ENCODE measurements at regions not wholly inside any gene's neighbourhood (a gene's known extent, or its start where the extent isn't known, plus 50 kb on each side); places are given as distances from the start of the nearest gene placed in this dataset.

DNA sequence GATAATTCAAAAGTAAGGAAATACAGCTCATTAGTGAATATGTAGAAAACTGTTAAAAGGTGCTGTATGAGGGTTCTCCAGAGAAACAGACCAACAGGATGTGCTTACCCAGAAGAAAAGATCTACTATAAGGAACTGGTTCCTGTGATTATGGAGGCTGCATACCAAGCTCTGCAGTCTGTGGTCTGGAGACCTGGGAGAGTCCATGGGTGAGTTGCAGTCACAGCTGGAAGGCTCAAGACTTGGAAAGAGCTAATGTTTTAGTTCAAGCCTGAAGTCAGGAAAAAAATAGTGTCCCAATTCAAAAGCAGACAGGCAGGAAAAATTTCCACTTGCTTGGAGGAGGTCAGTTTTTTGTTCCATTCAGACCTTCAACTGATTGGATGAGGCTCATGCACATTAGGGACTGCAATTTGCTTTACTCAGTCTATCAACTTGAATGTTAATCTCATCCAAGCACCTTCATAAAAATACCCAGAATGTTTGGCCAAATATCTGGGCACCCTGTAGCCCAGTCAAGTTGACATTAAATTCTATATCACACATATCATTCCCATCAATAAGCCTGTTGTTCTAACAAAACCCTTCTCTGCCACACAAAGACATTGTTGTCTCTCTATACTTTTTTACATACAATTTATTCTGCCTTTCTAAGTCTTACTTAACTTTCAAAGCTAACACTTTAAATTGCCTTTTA, 197.9 kb upstream of the KLF6 start:
- Mint-ChIP-seq H3K4me1 (peaks cover 23% of the 10 kb centered on the region), H3K27ac (no peak overlapping the region), H3K9me3 (peaks cover 9% of the 10 kb centered on the region), H3K4me3 (no peak overlapping the region), H3K27me3 (ENCODE audit: low read depth) (no peaks in the 10 kb centered on the region), H3K36me3 (peaks cover 3% of the 10 kb centered on the region)
- no peak for DNase-seq (ENCODE audit: low spot score in 2 of 2, unreplicated experiment in 2 of 2)
- TF ChIP-seq, protein P1, sequence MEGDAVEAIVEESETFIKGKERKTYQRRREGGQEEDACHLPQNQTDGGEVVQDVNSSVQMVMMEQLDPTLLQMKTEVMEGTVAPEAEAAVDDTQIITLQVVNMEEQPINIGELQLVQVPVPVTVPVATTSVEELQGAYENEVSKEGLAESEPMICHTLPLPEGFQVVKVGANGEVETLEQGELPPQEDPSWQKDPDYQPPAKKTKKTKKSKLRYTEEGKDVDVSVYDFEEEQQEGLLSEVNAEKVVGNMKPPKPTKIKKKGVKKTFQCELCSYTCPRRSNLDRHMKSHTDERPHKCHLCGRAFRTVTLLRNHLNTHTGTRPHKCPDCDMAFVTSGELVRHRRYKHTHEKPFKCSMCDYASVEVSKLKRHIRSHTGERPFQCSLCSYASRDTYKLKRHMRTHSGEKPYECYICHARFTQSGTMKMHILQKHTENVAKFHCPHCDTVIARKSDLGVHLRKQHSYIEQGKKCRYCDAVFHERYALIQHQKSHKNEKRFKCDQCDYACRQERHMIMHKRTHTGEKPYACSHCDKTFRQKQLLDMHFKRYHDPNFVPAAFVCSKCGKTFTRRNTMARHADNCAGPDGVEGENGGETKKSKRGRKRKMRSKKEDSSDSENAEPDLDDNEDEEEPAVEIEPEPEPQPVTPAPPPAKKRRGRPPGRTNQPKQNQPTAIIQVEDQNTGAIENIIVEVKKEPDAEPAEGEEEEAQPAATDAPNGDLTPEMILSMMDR (IDR thresholded peaks at IDR 0.05; ENCODE audit: unreplicated experiment) = no peak

GRCh38 chr10:3981300-3981699, 196.3 kb upstream of the KLF6 start:
- no peak overlapping the region for H3K27ac Mint-ChIP-seq
- TF ChIP-seq, protein P1 (IDR thresholded peaks at IDR 0.05; ENCODE audit: unreplicated experiment) = no peak
- peaks cover 9% of the 10 kb centered on the region for H3K9me3 Mint-ChIP-seq
- H3K27me3 Mint-ChIP-seq (ENCODE audit: low read depth) = no peaks in the 10 kb centered on the region
- H3K4me3 Mint-ChIP-seq = no peak overlapping the region
- no peak for DNase-seq (ENCODE audit: low spot score in 2 of 2, unreplicated experiment in 2 of 2)
- H3K36me3 Mint-ChIP-seq = peaks cover 3% of the 10 kb centered on the region
- peaks cover 10% of the 10 kb centered on the region for H3K4me1 Mint-ChIP-seq

DNA sequence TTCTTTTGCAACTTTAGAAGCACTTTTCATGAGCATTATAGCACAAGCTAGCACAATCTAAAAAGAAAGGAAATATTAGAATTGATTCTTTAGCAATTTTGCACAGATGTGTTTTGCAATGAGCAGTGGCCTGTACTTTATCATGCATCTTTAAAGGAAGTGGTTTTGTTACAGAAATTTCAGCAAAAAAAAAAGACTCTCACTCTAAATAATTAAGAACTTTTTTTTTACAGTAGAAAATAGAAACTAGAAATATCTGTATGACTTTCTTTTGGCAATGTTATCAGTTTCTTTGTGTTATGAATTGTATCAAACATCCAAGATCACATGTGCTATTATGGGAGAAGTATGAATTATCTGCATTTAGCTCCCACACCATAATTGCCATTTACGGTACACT, 195.7 kb upstream of the KLF6 start:
- peaks cover 3% of the 10 kb centered on the region for H3K36me3 Mint-ChIP-seq
- DNase-seq (ENCODE audit: low spot score in 2 of 2, unreplicated experiment in 2 of 2) = no peak
- peaks cover 4% of the 10 kb centered on the region for H3K4me1 Mint-ChIP-seq
- H3K4me3 Mint-ChIP-seq = no peak overlapping the region
- no peaks in the 10 kb centered on the region for H3K27me3 Mint-ChIP-seq (ENCODE audit: low read depth)
- TF ChIP-seq, protein P1 (IDR thresholded peaks at IDR 0.05; ENCODE audit: unreplicated experiment) = no peak
- H3K9me3 Mint-ChIP-seq = peaks cover 9% of the 10 kb centered on the region
- no peak overlapping the region for H3K27ac Mint-ChIP-seq

DNA sequence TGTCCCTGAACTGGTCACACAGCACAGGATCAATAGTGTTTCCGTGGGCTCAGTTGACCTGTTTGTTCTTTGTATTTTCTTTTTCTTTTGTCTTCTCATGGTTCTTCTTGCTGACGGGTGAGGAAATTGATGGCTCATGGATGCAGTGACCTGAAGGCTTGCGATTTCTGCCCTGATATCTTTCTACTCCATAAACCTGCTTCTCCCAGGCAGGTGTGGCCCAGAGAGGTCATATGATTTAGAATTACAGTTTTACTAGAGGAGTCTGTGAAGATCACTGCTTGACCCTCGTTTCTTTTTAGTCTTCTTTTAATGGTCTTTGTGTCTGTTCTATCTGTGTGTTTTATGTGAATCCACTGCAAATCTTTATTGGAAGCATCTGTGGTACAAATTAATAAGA, 195.1 kb upstream of the KLF6 start:
- no peak overlapping the region for H3K4me3 Mint-ChIP-seq
- TF ChIP-seq, protein P1 (IDR thresholded peaks at IDR 0.05; ENCODE audit: unreplicated experiment) = no peak
- peaks cover 3% of the 10 kb centered on the region for H3K36me3 Mint-ChIP-seq
- H3K27me3 Mint-ChIP-seq (ENCODE audit: low read depth) = no peaks in the 10 kb centered on the region
- peaks cover 3% of the 10 kb centered on the region for H3K4me1 Mint-ChIP-seq
- DNase-seq (ENCODE audit: low spot score in 2 of 2, unreplicated experiment in 2 of 2) = no peak
- H3K27ac Mint-ChIP-seq = no peak overlapping the region
- H3K9me3 Mint-ChIP-seq = peaks cover 9% of the 10 kb centered on the region

DNA sequence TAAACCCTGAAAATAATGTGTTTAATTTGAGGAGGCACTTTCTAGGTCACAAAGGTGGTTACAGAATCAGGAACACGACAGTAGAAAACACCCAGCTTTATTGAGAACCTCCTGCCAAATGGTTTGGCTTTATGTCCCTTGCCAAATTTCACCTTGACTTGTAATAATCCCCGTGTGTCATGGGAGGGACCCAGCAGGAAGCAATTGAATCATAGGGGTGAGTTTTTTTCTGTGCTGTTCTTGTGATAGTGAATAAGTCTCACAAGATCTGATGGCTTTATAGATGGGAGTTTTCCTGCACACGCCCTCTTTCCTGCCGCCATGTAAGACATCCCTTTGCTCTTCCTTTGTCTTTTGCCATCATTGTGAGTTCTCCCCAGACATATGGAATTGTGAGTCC, 193.8 kb upstream of the KLF6 start:
- H3K9me3 Mint-ChIP-seq = peaks cover 14% of the 10 kb centered on the region
- H3K27ac Mint-ChIP-seq = no peak overlapping the region
- H3K36me3 Mint-ChIP-seq = peaks cover 3% of the 10 kb centered on the region
- H3K4me1 Mint-ChIP-seq = peaks cover 3% of the 10 kb centered on the region
- H3K4me3 Mint-ChIP-seq = no peak overlapping the region
- no peaks in the 10 kb centered on the region for H3K27me3 Mint-ChIP-seq (ENCODE audit: low read depth)
- DNase-seq (ENCODE audit: low spot score in 2 of 2, unreplicated experiment in 2 of 2) = no peak
- TF ChIP-seq, protein P1 (IDR thresholded peaks at IDR 0.05; ENCODE audit: unreplicated experiment) = no peak
